HPDE6-E6E7 (cell line): ENCODE measurements at regions not wholly inside any gene's neighbourhood (a gene's known extent, or its start where the extent isn't known, plus 50 kb on each side); places are given as distances from the start of the nearest gene placed in this dataset.
"Not testable (repeated sequence)": the region's sequence is repeated elsewhere in the genome, so short reads cannot be mapped to it uniquely, and the experiment has no call there.

ENCODE experiments used
- DNase-seq: peaks from one replicate; pipeline ENCODE4 v3.0.0; 2011; ENCODE audit warnings: missing footprints; ENCODE audit errors: extremely low spot score

DNA sequence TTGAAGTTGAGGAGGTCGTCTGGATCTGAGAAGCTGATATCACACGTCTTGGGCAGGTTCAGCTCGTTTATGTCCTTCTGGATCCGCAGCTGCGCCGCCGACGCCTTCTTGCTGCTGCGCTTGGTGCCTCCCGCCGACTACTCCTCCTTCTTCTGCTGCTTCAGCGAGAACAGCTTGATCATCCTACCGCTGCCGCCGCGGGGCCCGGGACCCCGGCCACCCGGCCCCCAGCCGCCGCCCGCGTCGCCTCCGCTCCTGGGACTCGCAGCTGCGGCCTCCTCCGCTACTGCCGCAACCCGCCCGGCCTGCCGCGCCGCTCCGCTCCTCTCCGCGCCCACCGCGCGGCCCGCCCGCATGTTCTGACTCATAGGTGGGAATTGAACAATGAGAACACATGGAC is 1710.6 kb downstream of the TP53TG3F start:
- DNase-seq, result not testable (repeated sequence)

GRCh38 chr16:35170610-35171009 is 1711.2 kb downstream of the TP53TG3F start:
- DNase-seq, result no peak

DNA sequence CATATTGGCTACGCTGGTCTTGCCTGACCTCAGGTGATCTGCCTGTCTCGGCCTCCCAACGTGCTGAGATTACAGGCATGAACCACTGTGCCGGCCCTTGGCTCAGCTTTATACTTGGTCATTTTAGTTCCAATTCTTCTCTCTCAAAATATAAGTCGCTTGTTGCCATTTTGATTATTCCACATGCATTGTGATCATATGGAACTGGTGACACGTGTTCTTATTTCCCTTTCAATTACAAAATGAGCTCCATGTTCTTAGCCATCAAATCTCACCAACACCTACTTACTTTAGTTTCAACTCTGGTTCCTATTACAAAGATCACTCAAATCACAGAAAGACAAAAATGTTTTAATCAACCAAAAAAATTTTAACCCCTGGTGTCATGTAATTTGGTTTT is 1711.7 kb downstream of the TP53TG3F start:
- DNase-seq, result no peak

GRCh38 chr16:35173295-35173694 is 1713.9 kb downstream of the TP53TG3F start:
- no peak for DNase-seq

GRCh38 chr16:35174016-35174415 is 1714.6 kb downstream of the TP53TG3F start:
- no peak for DNase-seq

DNA sequence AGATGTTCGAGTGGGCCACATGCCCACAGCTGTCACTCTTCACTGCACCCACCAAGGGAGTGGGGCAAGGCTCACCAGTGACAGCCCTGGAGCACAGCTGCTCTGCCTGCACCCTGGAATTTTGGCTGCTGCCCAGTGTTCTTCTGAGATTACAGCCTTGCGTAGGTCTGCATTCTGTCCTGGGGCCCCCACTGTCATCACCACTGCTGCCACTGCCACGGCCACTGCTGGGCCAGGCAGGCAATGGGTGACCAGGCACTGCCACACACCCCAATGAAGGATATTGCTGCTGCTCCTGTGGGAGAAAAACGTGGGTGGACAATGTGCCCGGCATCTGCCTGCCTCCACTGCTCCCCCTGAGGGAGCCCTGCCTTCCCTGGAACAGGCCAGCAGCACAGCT is 1717.0 kb downstream of the TP53TG3F start:
- no peak for DNase-seq

DNA sequence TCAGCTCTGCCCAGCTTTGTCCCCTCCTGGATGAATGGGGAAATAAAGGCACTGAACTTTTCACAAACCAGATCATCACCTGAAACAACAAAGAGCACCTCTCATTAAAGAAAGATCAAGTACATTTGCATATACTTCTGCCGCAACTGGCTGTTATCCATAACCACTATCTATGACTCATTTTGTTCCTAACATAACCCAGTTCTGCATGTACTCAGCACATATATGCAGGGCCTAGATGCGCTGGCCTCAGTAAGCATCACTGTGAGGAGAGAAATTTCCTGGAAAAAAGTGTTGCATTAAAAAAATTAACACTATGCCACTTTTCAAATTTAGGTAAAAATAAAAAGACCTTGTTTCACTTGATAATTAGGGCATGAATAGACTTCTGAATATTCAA is 1718.4 kb downstream of the TP53TG3F start:
- DNase-seq, result no peak

DNA sequence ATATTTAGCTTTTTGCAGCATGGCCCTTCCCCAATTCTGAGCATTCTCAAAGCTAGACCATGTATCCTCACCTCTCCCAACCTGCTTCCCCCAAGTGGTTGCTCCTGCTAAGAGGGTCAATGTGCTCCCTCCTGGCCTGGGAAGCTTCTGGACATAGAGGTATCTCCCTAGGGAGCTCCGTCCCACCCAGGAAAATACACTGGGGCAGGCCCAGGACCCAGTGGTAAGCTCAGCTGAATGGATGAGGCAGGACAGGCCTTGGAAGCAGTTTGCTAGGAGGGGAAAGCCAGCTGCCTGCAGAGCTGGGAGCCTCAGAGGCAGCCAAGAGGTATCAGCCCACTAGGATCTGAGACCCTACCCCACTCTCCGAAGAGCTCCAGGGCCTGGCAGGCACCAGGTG is 1721.6 kb downstream of the TP53TG3F start:
- no peak for DNase-seq

DNA sequence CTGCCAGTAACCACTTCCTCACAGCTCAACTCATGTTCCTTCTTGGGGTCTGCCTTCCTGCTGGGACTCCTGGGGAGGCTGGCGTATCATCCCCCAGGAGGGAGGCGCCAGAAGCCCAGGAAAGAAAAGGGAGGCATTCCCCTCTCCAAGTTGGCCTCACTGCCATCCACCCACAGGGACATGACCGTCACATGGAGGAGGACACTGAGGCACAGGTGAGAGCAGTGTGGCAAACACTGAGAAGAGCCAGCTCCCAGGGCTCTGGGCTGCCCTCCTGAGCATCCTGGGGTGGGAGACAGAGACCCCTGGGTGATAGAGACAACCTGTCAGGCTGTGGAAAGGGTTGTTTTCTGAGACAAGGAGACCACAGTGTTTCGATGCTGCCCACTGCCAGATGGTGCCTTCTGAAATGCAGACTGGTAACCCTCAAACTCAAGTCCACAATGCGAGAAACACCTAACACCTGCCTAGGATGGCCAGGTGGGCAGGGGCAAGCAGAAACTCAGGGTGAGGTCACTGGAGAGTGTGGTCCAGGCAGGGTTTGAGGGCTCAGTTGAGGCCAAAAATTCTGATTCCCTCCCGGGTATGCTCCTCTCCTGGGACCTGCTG is 1722.1 kb downstream of the TP53TG3F start:
- DNase-seq, result no peak

- DNase-seq, result no peak
Measured at GRCh38 chr16:35182043-35182677, 1722.7 kb downstream of the TP53TG3F start.

DNA sequence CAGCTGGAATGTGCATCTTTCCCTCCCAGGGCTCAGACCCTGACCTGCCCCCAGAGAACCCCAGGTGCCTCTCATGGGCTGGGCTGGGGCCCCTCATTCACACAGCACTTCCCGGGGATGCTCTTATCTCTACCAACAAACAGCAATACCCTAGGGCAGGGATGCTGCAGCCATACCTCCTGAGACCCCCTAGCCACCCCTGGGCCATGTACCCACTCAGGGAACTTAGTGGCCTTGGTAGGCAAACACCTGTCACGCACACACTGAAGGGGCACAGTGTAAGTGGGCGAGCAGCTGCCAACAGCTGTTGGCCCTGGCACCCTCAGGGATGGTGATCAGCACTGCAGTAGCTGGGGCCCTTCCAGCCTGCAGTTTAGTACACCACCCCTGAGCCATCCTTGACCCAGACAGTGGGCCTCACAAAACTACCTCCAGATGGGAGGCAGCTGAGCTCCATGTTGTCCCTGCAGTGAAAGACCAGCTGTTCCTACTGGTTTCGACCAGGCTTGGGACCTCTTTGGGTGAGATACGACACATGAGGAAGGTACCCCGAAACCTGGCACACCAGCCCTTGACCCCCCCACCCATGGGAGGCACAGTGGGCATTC is 1723.6 kb downstream of the TP53TG3F start:
- DNase-seq, result no peak

GRCh38 chr16:35184356-35184870 is 1725.0 kb downstream of the TP53TG3F start:
- DNase-seq, result no peak

DNA sequence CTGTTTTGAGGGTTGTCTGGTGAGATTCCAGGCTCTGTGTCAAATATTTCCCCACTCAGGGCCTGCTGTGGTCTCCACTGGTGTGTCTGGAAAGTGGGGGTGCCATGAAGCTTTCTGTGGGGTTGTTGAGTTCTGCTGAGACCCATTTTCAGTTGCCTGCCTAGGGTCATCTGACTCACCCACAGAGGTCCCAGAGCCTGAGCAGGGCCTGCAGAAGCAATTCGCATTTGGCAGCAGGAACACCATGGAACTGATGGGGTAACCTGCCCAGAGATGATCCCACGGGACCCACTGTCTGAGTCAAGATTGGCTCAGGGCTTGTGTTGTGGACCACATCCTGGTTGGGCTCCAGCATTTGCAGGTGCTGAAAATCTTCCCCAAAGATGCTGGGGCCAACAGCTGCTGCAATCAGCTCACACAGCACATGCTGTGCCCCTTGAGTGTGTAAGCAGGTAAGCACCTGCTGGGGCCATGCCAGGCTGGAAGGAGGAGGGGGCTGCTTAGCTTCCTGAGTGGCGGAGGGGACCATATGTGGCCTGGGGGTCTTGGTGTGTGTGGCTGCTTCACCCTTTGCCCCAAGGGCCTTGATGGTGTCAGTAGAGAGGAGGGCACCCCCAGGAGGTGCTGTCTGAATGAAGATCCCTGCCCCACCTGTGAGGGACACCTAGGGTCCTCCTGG is 1726.1 kb downstream of the TP53TG3F start:
- no peak for DNase-seq

- DNase-seq, result no peak
Measured at GRCh38 chr16:35186045-35186759, 1726.8 kb downstream of the TP53TG3F start.

DNA sequence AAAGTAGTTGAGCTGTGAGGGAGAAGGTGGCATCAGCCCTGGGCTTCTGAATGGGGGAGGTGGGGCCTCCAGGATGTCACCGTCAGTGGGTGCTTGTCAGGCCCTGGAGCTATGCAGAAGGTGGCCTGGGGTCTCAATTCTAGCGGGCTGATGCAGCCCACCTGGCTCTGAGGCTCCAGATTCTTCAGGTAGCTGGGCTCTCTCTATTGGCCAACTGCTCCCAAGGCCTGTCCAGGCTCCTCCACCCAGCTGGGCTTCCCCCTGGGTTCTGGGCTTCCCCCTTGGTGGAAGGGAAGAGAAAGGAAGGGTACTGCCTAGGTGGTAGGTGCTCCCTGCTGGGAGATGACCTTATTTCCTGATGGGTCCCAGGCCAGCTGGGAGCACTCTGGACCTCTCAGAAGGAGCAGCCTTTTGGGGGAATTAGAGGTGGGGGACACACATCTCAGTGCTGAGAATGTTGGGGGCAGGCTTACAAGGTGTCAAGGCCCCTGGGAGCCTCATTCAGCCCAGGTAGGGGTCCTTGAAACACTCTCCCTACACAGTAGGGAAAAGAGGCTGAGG is 1728.3 kb downstream of the TP53TG3F start:
- no peak for DNase-seq

DNA sequence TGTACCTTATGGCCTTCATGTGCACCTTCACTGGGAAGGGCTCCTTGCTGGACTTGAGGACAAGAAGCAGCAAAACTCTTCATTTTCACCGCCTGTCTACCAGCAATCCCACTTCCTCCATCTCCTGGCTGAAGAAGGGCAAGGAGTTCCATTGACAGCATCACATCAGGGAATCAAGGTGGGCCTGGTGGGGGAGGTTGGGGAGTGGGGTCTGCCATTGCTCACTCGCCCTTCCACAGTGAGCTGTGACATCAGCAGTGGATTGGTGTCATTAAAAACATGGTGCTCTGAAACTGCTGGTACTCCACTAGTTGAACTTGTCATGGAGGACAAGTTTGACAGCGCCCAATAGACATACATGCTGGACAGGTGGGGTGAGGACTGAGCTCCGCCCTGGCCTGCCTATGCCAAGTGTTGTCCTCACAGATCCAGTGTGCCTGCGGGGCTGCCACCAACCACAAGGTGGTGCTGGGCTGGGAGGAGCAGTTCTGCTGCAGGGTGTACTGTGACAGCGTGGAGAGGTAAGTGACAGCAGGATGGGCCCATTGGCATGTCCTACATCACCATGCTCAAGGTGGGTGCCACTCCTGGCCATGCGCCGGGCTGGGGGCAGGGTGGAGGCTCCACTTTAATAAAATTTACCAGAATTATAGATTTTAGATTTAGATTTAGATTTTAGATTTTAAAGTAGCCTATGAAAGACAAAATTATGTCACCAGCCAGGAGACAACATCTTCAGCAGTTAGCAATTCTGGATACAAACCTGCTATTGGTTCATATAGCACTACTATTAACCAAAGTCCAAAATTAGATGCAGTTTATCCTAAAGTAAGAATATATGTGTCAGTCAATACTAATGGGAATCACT is 1729.1 kb downstream of the TP53TG3F start:
- DNase-seq, result peak; percentile 28

DNA sequence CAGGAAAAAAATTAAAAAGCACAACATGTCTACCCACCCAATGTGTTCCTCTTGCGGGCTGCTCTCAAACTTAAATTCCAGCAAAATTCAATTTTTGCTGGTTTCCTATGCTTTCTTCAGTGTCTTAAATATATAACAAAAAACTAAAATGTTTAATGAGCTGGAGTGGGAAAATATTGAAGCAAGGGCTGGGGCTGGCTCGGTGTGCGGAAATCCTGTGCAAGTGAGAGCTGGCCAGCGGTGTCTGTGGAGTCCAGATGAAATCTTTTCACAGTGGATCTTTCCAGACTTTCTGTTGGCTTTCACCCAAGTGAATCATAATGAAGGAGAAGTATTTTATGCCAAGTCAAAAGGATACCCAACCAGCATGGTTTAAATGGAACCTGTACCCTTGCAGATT is 1733.6 kb downstream of the TP53TG3F start:
- DNase-seq, result no peak

GRCh38 chr16:35193956-35194355 is 1734.5 kb downstream of the TP53TG3F start:
- no peak for DNase-seq

- DNase-seq, result no peak
Measured at GRCh38 chr16:35194681-35195080, 1735.3 kb downstream of the TP53TG3F start.

- no peak for DNase-seq
Measured at GRCh38 chr16:35195173-35195863, 1735.9 kb downstream of the TP53TG3F start.
